ENCODE measurements at regions not wholly inside any gene's neighbourhood (a gene's known extent, or its start where the extent isn't known, plus 50 kb on each side); places are given as distances from the start of the nearest gene placed in this dataset.

DNA sequence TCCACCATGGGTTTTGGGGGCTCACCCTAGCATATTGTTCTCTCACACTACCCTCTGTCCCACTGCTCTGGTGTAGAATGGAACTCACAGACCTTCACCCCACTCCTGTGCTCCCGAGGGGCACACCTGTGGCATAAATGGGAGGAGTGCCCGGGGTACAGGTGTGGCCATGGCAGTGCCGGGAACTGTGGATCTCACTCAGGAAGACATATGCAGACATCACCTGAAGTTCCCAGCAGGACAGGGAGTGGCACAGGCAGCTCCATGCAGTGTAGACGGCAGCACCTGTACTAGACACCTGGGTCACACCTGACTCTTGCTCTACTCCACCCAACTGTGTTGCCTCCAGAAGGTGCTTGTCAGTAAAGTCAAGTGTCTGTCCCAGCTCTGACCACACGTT lies 57.6 kb upstream of the MRPS22 start:
- no peaks in the 10 kb centered on the region for H3K9me3 ChIP-seq (replicated peaks in 1 of 11)
- TF ChIP-seq Cebpa-rat (IDR thresholded peaks at IDR 0.05): no peak
- H3K4me1 ChIP-seq: no peaks in the 10 kb centered on the region
- no peak overlapping the region for H3K4me3 ChIP-seq
- no peaks in the 10 kb centered on the region; a peak in 1 of 22 replicates for H4K20me1 ChIP-seq
- H3K27me3 ChIP-seq: no peaks in the 10 kb centered on the region
- no peaks in the 10 kb centered on the region for H3K36me3 ChIP-seq
- no peak overlapping the region for H3K27ac ChIP-seq
- H3K4me2 ChIP-seq: no peak overlapping the region
- H3K9ac ChIP-seq: no peak overlapping the region

DNA sequence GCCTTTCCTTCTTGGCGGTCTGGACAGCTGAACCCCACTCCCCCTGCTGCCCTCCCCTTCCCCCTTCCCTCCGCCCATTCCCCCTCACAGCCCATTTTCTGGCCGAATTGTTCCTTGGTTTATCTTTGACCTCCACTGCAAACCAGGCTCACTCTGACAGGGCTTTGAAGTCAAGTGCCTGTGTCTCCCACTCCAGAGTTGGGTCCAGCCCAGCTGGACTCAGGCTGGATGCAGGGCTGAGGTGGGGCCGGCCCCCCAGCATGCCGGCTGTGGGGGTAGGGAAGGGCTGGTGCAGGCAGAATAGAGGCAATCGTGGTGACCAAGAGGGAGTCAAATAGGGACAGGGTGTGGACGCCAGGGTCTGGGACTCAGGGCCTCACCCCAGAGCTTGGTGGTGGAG lies 57.0 kb upstream of the MRPS22 start:
- Histone ChIP-seq H4K20me1 (no peaks in the 10 kb centered on the region; a peak in 1 of 22 replicates), H3K27ac (no peak overlapping the region), H3K4me2 (no peak overlapping the region), H3K4me1 (no peaks in the 10 kb centered on the region), H3K4me3 (no peak overlapping the region), H3K36me3 (no peaks in the 10 kb centered on the region), H3K9me3 (replicated peaks in 1 of 11) (no peaks in the 10 kb centered on the region), H3K9ac (no peak overlapping the region), H3K27me3 (no peaks in the 10 kb centered on the region)
- TF ChIP-seq Cebpa-rat (IDR thresholded peaks at IDR 0.05): no peak

DNA sequence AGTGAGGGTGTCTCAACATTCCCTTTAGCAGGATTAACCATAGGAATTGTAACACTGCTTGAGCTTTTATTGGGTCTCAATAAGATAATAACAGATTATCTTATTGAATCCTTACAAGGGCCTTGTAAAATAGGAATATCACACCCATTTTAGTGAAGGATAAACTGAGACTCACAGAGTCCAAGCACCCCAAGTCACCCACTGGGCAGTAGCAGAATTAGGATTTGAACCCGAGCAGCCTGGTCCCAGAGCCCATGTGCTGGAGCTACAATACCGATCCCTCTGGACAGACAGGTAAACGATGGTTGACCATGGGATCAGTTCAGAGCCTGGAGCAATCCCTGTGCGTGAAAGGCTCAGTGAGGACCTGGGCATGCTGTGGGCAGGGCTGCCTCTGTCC lies 56.3 kb upstream of the MRPS22 start:
- no peak overlapping the region for H3K9ac ChIP-seq
- H3K4me3 ChIP-seq: no peak overlapping the region
- H3K9me3 ChIP-seq (replicated peaks in 1 of 11): no peaks in the 10 kb centered on the region
- no peak overlapping the region for H3K27ac ChIP-seq
- no peaks in the 10 kb centered on the region for H3K27me3 ChIP-seq
- no peak for TF ChIP-seq Cebpa-rat (IDR thresholded peaks at IDR 0.05)
- H3K4me1 ChIP-seq: no peaks in the 10 kb centered on the region
- no peaks in the 10 kb centered on the region for H3K36me3 ChIP-seq
- H3K4me2 ChIP-seq: no peak overlapping the region
- no peaks in the 10 kb centered on the region; a peak in 1 of 22 replicates for H4K20me1 ChIP-seq

DNA sequence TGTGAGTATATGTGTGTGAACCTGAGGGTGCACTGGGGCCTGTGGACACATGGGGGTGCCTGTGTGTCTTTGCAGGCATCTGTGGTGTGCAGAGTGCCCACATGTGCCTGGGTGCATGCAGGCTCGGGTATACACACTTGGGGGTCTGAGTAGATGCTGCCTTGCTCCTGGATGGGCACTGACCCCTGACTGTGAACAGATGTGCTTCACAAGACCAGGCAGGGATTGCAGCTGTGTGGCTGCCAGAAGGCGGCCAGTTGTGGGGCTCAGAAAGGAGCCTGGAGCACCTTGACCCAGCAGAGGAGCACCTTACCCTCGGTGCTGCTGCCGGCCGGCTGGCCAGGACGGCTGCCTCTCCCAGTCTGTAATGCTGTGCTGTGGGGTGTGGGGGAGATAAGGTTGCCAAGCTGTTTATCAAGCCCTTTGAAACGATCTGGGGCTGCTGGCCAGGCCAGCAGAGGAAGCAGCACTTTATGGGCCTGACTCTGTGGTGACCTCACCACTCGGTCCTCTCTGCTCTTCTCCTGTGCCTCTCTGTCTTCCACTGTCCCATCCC lies 55.5 kb upstream of the MRPS22 start:
- Histone ChIP-seq H3K4me2 (no peak overlapping the region), H3K4me1 (no peaks in the 10 kb centered on the region), H3K4me3 (no peak overlapping the region), H3K27ac (no peak overlapping the region), H4K20me1 (no peaks in the 10 kb centered on the region; a peak in 1 of 22 replicates), H3K27me3 (no peaks in the 10 kb centered on the region), H3K9ac (no peak overlapping the region), H3K36me3 (no peaks in the 10 kb centered on the region), H3K9me3 (replicated peaks in 1 of 11) (no peaks in the 10 kb centered on the region)
- TF ChIP-seq Cebpa-rat (IDR thresholded peaks at IDR 0.05): no peak

DNA sequence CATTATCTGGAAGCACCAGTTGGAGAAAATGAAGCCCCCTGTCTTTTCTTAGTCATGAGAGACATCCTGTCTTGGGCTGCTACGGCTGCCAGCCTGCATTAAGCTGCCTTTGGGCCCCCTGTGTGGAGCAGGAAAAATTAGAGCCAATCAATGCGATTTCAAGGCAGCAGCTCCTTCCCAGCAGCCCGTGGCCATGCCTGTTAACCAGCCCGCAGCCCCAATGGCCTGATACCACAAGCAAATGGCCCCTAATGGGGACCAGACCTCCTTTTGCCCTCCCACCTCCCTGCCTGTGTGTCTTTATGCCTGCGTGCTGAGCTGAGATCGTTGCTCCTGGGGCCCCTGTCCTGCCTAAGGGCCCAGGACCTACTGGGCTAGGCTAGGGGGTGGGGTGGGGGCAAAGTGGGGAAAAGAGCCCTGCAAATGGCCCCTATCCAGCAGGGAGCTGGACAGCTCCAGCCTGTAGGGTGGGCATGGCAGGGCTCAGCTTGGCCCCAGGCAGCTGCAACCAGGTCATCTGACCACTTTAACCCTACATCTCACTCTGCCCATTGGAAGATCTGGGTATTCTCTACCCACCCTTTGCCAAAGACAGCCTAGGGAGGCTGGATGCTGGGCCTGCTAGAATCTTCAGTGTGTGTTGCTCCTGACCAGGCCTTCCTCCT lies 53.8 kb upstream of the MRPS22 start:
- H3K27ac ChIP-seq: no peak overlapping the region
- no peaks in the 10 kb centered on the region; a peak in 1 of 22 replicates for H4K20me1 ChIP-seq
- H3K4me1 ChIP-seq: no peaks in the 10 kb centered on the region
- H3K4me3 ChIP-seq: no peak overlapping the region
- H3K27me3 ChIP-seq: no peaks in the 10 kb centered on the region
- TF ChIP-seq Cebpa-rat (IDR thresholded peaks at IDR 0.05): no peak
- H3K36me3 ChIP-seq: no peaks in the 10 kb centered on the region
- no peak overlapping the region for H3K4me2 ChIP-seq
- no peaks in the 10 kb centered on the region for H3K9me3 ChIP-seq (replicated peaks in 1 of 11)
- H3K9ac ChIP-seq: no peak overlapping the region

DNA sequence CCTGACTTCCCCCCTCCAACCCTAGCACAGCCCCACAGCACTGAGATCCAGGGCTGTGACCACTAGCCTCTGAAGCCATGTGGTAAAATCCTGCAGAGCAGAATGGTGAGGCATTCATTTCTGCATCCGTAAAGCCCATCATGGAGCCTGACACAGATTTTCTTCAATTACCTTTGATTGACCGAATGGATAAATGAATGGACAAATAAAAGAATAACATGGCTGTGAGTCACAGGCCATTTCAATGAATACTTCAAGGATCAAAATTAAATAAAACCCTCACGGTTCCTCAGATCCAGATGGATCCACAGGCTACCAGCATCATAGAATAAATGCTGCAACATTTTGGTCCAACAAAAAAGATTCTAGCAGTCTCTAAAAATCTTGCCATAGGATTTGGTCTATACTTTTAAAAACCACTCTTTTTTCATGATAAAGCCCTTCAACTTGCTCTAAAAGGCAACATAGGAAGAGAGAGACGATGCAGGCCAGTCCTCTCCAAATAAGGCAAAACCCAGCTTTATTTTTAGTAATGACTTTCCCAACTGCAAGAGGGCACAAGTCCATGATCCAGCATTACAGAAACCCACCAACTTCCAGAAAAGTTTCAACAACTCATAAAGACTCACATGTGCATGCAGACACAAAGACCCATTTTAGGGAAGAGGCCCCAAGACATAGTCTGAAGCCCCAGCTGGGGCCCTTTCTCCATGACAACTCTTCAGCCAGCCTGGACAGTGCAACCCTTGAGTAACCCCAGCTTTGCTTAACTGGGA lies 52.4 kb upstream of the MRPS22 start:
- no peaks in the 10 kb centered on the region for H3K27me3 ChIP-seq
- H3K4me2 ChIP-seq: no peak overlapping the region
- H3K9ac ChIP-seq: no peak overlapping the region
- no peaks in the 10 kb centered on the region for H3K4me1 ChIP-seq
- TF ChIP-seq Cebpa-rat (IDR thresholded peaks at IDR 0.05): no peak
- no peaks in the 10 kb centered on the region for H4K20me1 ChIP-seq
- no peaks in the 10 kb centered on the region for H3K9me3 ChIP-seq (replicated peaks in 1 of 11)
- no peak overlapping the region for H3K4me3 ChIP-seq
- H3K27ac ChIP-seq: no peak overlapping the region
- no peaks in the 10 kb centered on the region for H3K36me3 ChIP-seq

DNA sequence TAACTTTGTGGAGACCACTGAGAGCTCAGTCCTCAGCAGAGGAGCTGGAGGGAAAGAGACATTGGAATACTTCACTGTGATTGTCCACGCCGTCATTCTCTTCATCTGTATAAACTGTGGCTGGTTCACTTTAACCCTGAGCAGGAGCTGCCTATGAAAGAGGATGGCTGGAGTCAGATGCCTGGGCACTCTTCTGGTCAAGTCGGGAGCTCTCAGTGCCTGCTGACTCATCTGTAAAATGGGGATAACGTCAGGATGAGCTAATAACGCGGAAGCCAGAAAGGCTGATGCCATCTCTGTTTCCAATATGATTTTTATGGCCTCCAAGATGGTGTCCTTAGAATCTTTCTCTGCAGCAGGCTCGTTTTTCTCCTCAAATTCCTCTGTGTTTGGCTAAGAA lies 51.6 kb upstream of the MRPS22 start:
- H4K20me1 ChIP-seq: no peaks in the 10 kb centered on the region
- no peaks in the 10 kb centered on the region for H3K36me3 ChIP-seq
- H3K4me3 ChIP-seq: no peak overlapping the region
- no peak for TF ChIP-seq Cebpa-rat (IDR thresholded peaks at IDR 0.05)
- no peaks in the 10 kb centered on the region for H3K27me3 ChIP-seq
- no peak overlapping the region for H3K27ac ChIP-seq
- H3K4me1 ChIP-seq: no peaks in the 10 kb centered on the region
- no peaks in the 10 kb centered on the region for H3K9me3 ChIP-seq (replicated peaks in 1 of 11)
- H3K4me2 ChIP-seq: no peak overlapping the region
- H3K9ac ChIP-seq: no peak overlapping the region

DNA sequence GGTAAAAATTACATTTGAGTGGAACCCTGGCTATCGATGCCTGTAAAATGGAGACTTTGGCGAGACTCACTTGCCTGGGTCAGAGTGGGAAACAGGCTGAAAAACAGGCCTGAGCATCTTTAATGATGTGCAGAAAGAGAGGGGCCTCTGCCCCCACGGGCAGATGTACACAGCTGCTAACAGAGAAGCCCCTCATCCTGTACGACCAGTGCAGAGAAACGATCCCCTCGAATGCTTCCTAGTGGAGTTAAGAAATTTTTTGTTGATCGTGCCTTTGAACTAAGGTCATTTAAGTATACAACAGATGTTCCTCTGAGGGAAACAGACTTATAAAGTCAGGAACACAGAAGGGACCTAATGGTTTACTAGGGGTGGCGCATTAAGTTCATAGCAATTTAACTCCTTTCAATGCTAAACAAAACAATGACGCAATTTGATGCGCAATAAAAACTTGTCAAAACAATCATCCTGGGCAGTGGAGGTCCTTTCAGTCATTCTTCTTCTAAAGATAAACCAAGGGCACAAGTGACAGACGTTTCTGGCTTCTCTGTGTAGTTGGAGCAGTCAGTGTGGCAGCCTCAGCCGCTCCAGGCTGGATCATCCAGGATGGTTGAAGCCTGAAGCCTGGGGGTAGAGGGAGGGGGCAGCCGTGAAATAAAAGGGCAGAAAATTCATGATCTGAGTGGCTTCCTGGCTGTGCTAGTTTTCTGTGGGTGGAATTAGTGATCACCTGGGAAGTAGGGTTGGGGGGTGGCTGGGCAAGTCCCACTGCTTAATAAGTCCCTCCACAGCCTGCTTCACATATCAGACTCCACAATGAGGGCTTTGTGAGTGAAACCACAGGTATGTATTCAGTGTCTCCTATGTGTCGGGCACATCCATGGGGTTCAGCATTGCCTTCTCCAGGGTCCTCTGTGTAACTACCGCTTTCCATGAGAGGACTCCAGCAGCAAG lies 50.8 kb upstream of the MRPS22 start:
- H4K20me1 ChIP-seq: no peaks in the 10 kb centered on the region
- H3K9ac ChIP-seq: no peak overlapping the region
- no peak overlapping the region for H3K27ac ChIP-seq
- H3K4me2 ChIP-seq: no peak overlapping the region
- H3K9me3 ChIP-seq (replicated peaks in 1 of 11): no peaks in the 10 kb centered on the region
- H3K36me3 ChIP-seq: no peaks in the 10 kb centered on the region
- TF ChIP-seq Cebpa-rat (IDR thresholded peaks at IDR 0.05): no peak; a peak in 1 of 22 replicates
- H3K27me3 ChIP-seq: no peaks in the 10 kb centered on the region
- H3K4me1 ChIP-seq: no peaks in the 10 kb centered on the region
- H3K4me3 ChIP-seq: no peak overlapping the region

DNA sequence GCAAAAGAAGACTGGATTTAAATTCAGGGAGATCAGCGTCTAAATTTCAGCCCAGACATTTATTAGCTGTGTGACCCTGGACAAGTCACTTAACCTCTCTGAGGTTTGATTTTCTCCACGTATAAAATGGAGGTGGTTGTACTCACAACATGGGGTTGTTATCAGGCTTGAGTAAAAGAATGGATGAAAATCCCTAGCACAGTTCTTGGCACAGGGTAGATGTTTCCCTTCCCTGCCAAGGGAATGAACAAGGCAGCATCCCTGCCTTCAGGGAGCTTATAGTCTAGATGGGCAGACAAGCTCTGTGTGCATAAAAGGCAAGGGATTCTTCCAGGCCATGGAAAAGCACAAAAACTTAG lies 50.2 kb upstream of the MRPS22 start:
- no peaks in the 10 kb centered on the region for H4K20me1 ChIP-seq
- H3K4me1 ChIP-seq: no peaks in the 10 kb centered on the region
- no peak for TF ChIP-seq Cebpa-rat (IDR thresholded peaks at IDR 0.05)
- no peaks in the 10 kb centered on the region for H3K36me3 ChIP-seq
- H3K4me3 ChIP-seq: no peak overlapping the region
- no peak overlapping the region for H3K27ac ChIP-seq
- no peak overlapping the region for H3K9ac ChIP-seq
- no peaks in the 10 kb centered on the region for H3K27me3 ChIP-seq
- H3K9me3 ChIP-seq (replicated peaks in 1 of 11): no peaks in the 10 kb centered on the region
- H3K4me2 ChIP-seq: no peak overlapping the region

Data from BLaER1 treated with 17β-estradiol and CSF1 and Interleukin-3, amounts not matched to agents 10 nM and 100 nM (cell line).